Prostate gland (tissue), 2 donors: ENCODE measurements at regions not wholly inside any gene's neighbourhood (a gene's known extent, or its start where the extent isn't known, plus 50 kb on each side); places are given as distances from the start of the nearest gene placed in this dataset.

ENCODE experiments used
- POLR2A ChIP-seq: fragments of 450-650 bp; IDR thresholded peaks from one replicate; pipeline ENCODE4 v1.6.1; 2016; ENCODE audit warnings: antibody characterized with exemption, mild to moderate bottlenecking
- POLR2AphosphoS5 ChIP-seq: sonication (generic); formaldehyde crosslinking; IDR thresholded peaks from one replicate; pipeline ENCODE4 v1.6.1; 2017; ENCODE audit warnings: antibody characterized with exemption
- TF ChIP-seq, protein P1 (sequence below), 4 experiments: fragments of 200-600 bp in 2 of 4; fragments of 450-650 bp in 2 of 4; sonication (generic) in 2 of 4; IDR thresholded peaks; 1 replicate in 3 of 4; 2 replicates in 1 of 4; pipeline ENCODE4 v1.5.1; 2016 to 2019; ENCODE audit warnings: antibody characterized with exemption in 4 of 4, mild to moderate bottlenecking in 2 of 4, moderate library complexity in 2 of 4

DNA sequence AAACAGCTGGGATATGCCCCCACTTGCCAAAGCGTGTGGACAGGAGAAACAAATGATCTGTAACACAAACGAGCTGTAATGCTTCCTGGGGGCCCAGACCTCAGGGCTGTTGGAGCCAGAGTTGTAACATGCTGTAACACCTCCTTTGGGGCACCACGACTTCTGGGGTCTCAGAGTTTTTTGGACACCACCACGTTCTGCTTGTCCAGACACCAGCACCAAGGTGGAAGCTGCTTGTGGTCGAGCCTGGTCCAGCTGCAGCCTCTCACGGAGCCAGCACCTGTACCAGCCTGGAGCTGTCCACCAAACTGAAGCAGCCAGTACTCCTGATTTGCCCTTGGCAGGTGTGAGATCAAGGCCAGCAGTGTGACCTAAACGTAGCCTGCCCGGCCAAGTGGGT lies 879.4 kb downstream of the SLC6A15 start:
- TF ChIP-seq, protein P1, sequence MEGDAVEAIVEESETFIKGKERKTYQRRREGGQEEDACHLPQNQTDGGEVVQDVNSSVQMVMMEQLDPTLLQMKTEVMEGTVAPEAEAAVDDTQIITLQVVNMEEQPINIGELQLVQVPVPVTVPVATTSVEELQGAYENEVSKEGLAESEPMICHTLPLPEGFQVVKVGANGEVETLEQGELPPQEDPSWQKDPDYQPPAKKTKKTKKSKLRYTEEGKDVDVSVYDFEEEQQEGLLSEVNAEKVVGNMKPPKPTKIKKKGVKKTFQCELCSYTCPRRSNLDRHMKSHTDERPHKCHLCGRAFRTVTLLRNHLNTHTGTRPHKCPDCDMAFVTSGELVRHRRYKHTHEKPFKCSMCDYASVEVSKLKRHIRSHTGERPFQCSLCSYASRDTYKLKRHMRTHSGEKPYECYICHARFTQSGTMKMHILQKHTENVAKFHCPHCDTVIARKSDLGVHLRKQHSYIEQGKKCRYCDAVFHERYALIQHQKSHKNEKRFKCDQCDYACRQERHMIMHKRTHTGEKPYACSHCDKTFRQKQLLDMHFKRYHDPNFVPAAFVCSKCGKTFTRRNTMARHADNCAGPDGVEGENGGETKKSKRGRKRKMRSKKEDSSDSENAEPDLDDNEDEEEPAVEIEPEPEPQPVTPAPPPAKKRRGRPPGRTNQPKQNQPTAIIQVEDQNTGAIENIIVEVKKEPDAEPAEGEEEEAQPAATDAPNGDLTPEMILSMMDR (IDR thresholded peaks at IDR 0.05), result no peak
- TF ChIP-seq POLR2AphosphoS5, result no peak
- no peak for TF ChIP-seq POLR2A
